DMS153 (cell line): ENCODE measurements at regions not wholly inside any gene's neighbourhood (a gene's known extent, or its start where the extent isn't known, plus 50 kb on each side); places are given as distances from the start of the nearest gene placed in this dataset.

Experiments used
- DNase-seq: peaks from one replicate; lab custom pipeline; 2025; lab: John Stamatoyannopoulos, UW

DNA sequence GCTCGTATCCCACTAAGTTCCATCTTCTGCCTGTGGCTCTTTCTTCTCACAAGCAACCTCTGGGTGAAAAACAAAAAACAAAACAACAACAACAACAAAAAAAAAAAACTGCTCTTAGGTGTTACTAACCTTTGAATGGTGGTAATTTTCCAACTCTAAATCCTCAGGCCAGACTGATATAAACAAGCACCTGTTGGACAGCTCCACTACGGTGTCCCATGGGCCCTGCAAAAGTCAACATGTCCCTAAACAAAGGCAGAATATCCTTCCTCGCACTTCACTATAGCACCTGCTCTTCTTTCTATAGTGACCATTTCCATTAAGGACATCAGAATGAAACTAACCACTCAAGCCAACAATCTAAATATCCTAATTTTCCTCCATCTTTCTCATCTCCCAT is 54.6 kb upstream of the PARM1 start:
- peak; percentile 68 for DNase-seq

DNA sequence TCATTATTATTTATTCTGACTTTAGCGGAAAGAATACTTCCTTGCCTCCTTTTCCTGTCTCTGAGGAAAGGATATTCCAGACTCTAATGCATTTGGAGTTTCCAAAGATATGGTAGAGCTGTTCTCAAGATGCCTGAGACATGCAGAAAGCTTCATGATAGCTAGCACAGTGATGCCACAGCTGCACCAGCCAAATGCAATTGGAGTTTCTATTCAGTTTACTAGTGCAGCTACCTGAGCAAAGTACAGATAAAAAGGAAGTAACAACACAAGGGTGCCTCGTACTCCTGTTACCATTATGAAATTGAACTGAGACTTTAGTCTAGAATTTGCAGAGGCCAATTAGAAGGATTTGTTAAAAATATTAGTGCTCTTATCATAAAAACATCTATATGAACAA is 57.5 kb upstream of the PARM1 start:
- DNase-seq, result no peak

- peak; percentile 77 for DNase-seq
These were observed 58.1 kb upstream of the PARM1 start for GRCh38 chr4:74874753-74875367.

- DNase-seq, result no peak
These were observed 59.2 kb upstream of the PARM1 start for GRCh38 chr4:74873545-74874301.

DNA sequence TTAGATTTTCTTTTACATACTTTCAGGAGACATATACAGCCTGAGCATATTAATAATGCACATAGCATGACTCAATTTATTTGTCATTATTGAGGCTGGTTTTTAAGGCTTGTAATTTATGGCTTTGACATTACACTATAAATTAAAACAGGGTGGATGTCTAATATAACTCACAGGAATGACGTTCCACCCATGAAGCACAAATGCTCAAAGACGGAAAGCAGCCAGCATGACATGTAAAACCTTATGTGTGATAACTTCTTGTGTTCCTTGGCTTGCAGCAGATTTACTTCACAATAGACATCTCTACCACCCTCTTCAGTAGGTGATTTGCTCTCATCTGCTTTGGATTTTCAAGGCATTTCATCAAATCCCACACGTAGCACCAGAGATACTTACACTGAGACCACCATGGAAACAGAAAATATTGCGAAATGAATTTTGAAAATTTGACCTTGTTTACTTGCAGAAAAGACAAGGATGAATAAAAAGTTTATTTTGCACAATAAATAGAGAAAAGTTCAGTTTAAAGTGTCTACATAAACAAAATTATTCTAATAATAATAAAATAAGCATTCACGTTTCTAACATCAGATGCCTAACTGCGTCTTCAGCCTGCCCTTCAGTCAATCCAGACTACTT is 64.7 kb upstream of the BTC start:
- no peak for DNase-seq

DNA sequence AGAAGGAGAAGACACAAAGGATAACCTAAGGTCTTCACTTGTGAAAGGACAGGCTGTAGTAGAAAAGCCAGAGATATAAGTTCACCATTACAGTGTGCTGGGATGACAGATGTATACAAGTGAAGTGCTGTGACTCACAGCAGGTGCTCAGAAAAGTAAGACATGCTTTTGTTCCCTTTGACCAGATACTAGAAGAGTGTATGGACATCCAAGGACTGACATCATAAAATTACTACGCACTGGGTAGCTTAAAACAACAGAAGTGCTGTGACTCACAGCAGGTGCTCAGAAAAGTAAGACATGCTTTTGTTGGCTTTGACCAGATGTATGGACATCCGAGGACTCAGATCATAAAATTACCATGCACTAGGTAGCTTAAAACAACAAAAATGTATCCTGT is 61.6 kb upstream of the BTC start:
- DNase-seq, result no peak

DNA sequence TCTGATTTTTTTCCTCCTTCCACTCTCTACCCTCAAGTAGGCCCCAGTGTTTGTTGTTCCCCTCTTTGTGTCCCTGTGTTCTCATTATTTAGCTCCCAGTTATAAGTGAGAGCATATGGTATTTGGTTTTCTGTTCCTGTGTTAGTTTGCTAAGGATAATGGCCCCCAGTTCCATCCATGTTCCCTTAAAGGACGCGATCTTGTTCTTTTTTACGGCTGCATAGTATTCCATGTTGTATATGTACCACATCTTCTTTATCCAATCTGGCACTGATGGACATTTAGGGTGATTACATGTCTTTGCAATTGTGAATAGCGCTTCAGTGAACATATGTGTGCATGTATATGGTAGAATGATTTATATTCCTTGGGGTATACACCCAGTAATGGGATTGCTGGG is 54.5 kb upstream of the BTC start:
- no peak for DNase-seq

DNA sequence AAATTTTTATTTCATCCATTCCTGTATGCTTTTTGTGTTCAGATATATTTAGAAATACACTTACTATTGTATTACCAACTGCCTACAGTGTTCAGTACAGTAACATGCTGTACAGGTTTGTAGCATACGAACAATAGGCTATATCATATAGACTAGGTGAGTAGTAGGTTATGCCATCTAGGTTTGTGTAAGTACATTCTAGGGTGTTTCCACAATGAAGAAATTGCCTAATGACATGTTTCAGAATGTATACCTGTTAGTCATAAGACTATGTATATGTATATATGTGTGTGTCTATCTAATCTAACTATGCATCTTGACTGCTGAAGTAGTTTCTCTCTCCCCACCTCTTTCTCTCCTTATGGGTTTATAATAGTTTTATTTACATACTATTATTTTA is 51.5 kb upstream of the BTC start:
- no peak for DNase-seq
